C4-2B (cell line): ENCODE measurements at regions not wholly inside any gene's neighbourhood (a gene's known extent, or its start where the extent isn't known, plus 50 kb on each side); places are given as distances from the start of the nearest gene placed in this dataset.

ENCODE experiments used
- H3K27ac ChIP-seq: fragments of 450-650 bp; 2 replicates; pipeline ENCODE4 v1.5.1; 2017
- CTCF ChIP-seq: fragments of 450-650 bp; conservative IDR thresholded peaks from 2 replicates; pipeline ENCODE4 v1.5.1; 2017; ENCODE audit warnings: mild to moderate bottlenecking
- ZFX ChIP-seq: fragments of 450-650 bp; IDR thresholded peaks from 2 replicates; pipeline ENCODE4 v1.6.1; 2017

GRCh38 chr16:51457775-51458174, 306.7 kb upstream of the SALL1 start:
- TF ChIP-seq ZFX (no peak), CTCF (no peak)
- H3K27ac ChIP-seq, result no peak overlapping the region

- no peak overlapping the region for H3K27ac ChIP-seq
- TF ChIP-seq ZFX, result no peak
- no peak for TF ChIP-seq CTCF
Observed at GRCh38 chr16:51455398-51455797, 304.3 kb upstream of the SALL1 start.

GRCh38 chr16:51453251-51453650, 302.2 kb upstream of the SALL1 start:
- no peak overlapping the region for H3K27ac ChIP-seq
- TF ChIP-seq ZFX (no peak), CTCF (no peak)

- TF ChIP-seq CTCF (no peak), ZFX (no peak)
Observed at GRCh38 chr16:51450909-51451308, 299.8 kb upstream of the SALL1 start.

GRCh38 chr16:51450376-51450775, 299.3 kb upstream of the SALL1 start:
- TF ChIP-seq CTCF, result no peak
- no peak for TF ChIP-seq ZFX

More at GRCh38 chr16:51450909-51451308, 299.8 kb upstream of the SALL1 start:
- H3K27ac ChIP-seq, result no peak overlapping the region

GRCh38 chr16:51449441-51449840, 298.4 kb upstream of the SALL1 start:
- H3K27ac ChIP-seq, result no peak overlapping the region
- no peak for TF ChIP-seq CTCF

More at GRCh38 chr16:51450376-51450775, 299.3 kb upstream of the SALL1 start:
- no peak overlapping the region for H3K27ac ChIP-seq

GRCh38 chr16:51445250-51445649, 294.2 kb upstream of the SALL1 start:
- TF ChIP-seq ZFX, result no peak
- TF ChIP-seq CTCF, result no peak
- H3K27ac ChIP-seq, result no peak overlapping the region
